Ascending aorta (tissue), 2 donors: ENCODE measurements at regions not wholly inside any gene's neighbourhood (a gene's known extent, or its start where the extent isn't known, plus 50 kb on each side); places are given as distances from the start of the nearest gene placed in this dataset.

Experiments
- DNase-seq, 2 donors: peaks; one replicate each; pipeline ENCODE4 v3.0.0-alpha.2; 2019; ENCODE audit warnings: low spot score in 2 of 2
- H3K27ac ChIP-seq, 2 donors: fragments of 200-600 bp; sonication (generic); one replicate each; pipeline ENCODE4 v1.5.1; 2016 to 2017; ENCODE audit warnings: mild to moderate bottlenecking in 1 of 2
- H3K27me3 ChIP-seq: fragments of 200-600 bp; sonication (generic); one replicate; pipeline ENCODE4 v1.5.1; 2017
- H3K36me3 ChIP-seq, 2 donors: fragments of 200-600 bp; sonication (generic); one replicate each; pipeline ENCODE4 v1.5.1; 2016
- H3K4me1 ChIP-seq, 2 donors: fragments of 200-600 bp; sonication (generic); one replicate each; pipeline ENCODE4 v1.5.1; 2016 to 2017; ENCODE audit warnings: mild to moderate bottlenecking in 1 of 2
- H3K4me3 ChIP-seq, 2 donors: fragments of 200-600 bp; sonication (generic); one replicate each; pipeline ENCODE4 v1.5.1; 2016 to 2017; ENCODE audit warnings: mild to moderate bottlenecking in 1 of 2
- H3K9me3 ChIP-seq, 2 donors: fragments of 200-600 bp; sonication (generic); one replicate each; pipeline ENCODE4 v1.5.1; 2016
- CTCF ChIP-seq, 3 experiments: fragments of 200-600 bp in 2 of 3; fragments of 450-650 bp in 1 of 3; sonication (generic) in 2 of 3; IDR thresholded peaks; one replicate each; pipeline ENCODE4 v1.5.1; 2016 to 2019; ENCODE audit warnings: antibody characterized with exemption in 3 of 3, mild to moderate bottlenecking in 1 of 3, moderate library complexity in 1 of 3
- intact Hi-C: fragments of 100-400 bp; cut with DNase I; formaldehyde crosslinking; loops from one replicate; pipeline ENCODE4 v1.15.1; 2023

GRCh38 chr1:164325786-164326185 is 233.2 kb upstream of the PBX1 start:
- Histone ChIP-seq H3K27ac (no peak overlapping the region), H3K4me3 (no peak overlapping the region), H3K9me3 (no peaks in the 10 kb centered on the region), H3K36me3 (no peaks in the 10 kb centered on the region), H3K27me3 (no peaks in the 10 kb centered on the region), H3K4me1 (no peaks in the 10 kb centered on the region)
- no peak for DNase-seq
- intact Hi-C loops, result no loop called here
- TF ChIP-seq CTCF (IDR thresholded peaks at IDR 0.05), result no peak

- H3K27me3 ChIP-seq, result no peaks in the 10 kb centered on the region
- no peaks in the 10 kb centered on the region for H3K36me3 ChIP-seq
- H3K4me3 ChIP-seq, result no peak overlapping the region
- intact Hi-C loops, result no loop called here
- H3K9me3 ChIP-seq, result no peaks in the 10 kb centered on the region
- H3K27ac ChIP-seq, result no peak overlapping the region
- H3K4me1 ChIP-seq, result no peaks in the 10 kb centered on the region
- DNase-seq, result no peak
- TF ChIP-seq CTCF (IDR thresholded peaks at IDR 0.05), result no peak
Observed at GRCh38 chr1:164333387-164333786, 225.6 kb upstream of the PBX1 start.

- Histone ChIP-seq H3K4me3 (no peak overlapping the region), H3K27me3 (no peaks in the 10 kb centered on the region)
- intact Hi-C loops, result no loop called here
Observed at GRCh38 chr1:164337394-164337793, 221.6 kb upstream of the PBX1 start.

GRCh38 chr1:164337885-164338284 is 221.1 kb upstream of the PBX1 start:
- intact Hi-C loops, result no loop called here

More at GRCh38 chr1:164337394-164337793, 221.6 kb upstream of the PBX1 start:
- DNase-seq, result no peak
- no peak for TF ChIP-seq CTCF (IDR thresholded peaks at IDR 0.05)
- Histone ChIP-seq H3K9me3 (no peaks in the 10 kb centered on the region), H3K4me1 (no peaks in the 10 kb centered on the region), H3K36me3 (no peaks in the 10 kb centered on the region), H3K27ac (no peak overlapping the region)

GRCh38 chr1:164343189-164343588 is 215.8 kb upstream of the PBX1 start:
- no peak for DNase-seq
- intact Hi-C loops, result no loop called here
- H3K4me1 ChIP-seq, result no peaks in the 10 kb centered on the region
- H3K27ac ChIP-seq, result no peak overlapping the region
- no peak overlapping the region for H3K4me3 ChIP-seq
- H3K9me3 ChIP-seq, result peaks cover 0 to 2% of the 10 kb centered on the region in 2 donors
- H3K36me3 ChIP-seq, result no peaks in the 10 kb centered on the region
- no peak for TF ChIP-seq CTCF (IDR thresholded peaks at IDR 0.05)
- no peaks in the 10 kb centered on the region for H3K27me3 ChIP-seq

More at GRCh38 chr1:164337885-164338284, 221.1 kb upstream of the PBX1 start:
- H3K4me1 ChIP-seq, result no peaks in the 10 kb centered on the region
- no peak for DNase-seq
- no peak for TF ChIP-seq CTCF (IDR thresholded peaks at IDR 0.05)
- no peaks in the 10 kb centered on the region for H3K9me3 ChIP-seq
- no peak overlapping the region for H3K4me3 ChIP-seq
- H3K36me3 ChIP-seq, result no peaks in the 10 kb centered on the region
- H3K27ac ChIP-seq, result no peak overlapping the region
- H3K27me3 ChIP-seq, result no peaks in the 10 kb centered on the region

GRCh38 chr1:164347980-164348379 is 211.0 kb upstream of the PBX1 start:
- H3K27me3 ChIP-seq, result no peaks in the 10 kb centered on the region
- H3K27ac ChIP-seq, result no peak overlapping the region
- no peak overlapping the region for H3K4me3 ChIP-seq
- peaks cover 2 to 10% of the 10 kb centered on the region in 2 donors for H3K9me3 ChIP-seq
- intact Hi-C loops, result no loop called here
- H3K4me1 ChIP-seq, result no peaks in the 10 kb centered on the region
- H3K36me3 ChIP-seq, result no peaks in the 10 kb centered on the region
- DNase-seq, result no peak
- TF ChIP-seq CTCF (IDR thresholded peaks at IDR 0.05), result no peak
